Transverse colon (tissue), 4 donors: ENCODE measurements at regions not wholly inside any gene's neighbourhood (a gene's known extent, or its start where the extent isn't known, plus 50 kb on each side); places are given as distances from the start of the nearest gene placed in this dataset.

Experiments used
- EP300 ChIP-seq: sonication (generic); formaldehyde crosslinking; IDR thresholded peaks from one replicate; pipeline ENCODE4 v1.6.1; 2017; ENCODE audit warnings: antibody characterized with exemption, low read depth
- POLR2A ChIP-seq: fragments of 450-650 bp; IDR thresholded peaks from one replicate; pipeline ENCODE4 v1.6.1; 2016; ENCODE audit warnings: antibody characterized with exemption, mild to moderate bottlenecking, moderate library complexity
- POLR2AphosphoS5 ChIP-seq, 3 donors: sonication (generic); formaldehyde crosslinking; IDR thresholded peaks; one replicate each; pipeline ENCODE4 v1.6.1; 2016; ENCODE audit warnings: antibody characterized with exemption in 3 of 3
- TF ChIP-seq, protein P1 (sequence below), 5 experiments: fragments of 200-600 bp in 3 of 5; fragments of 450-650 bp in 2 of 5; sonication (generic) in 3 of 5; IDR thresholded peaks; 1 replicate in 2 of 5; 2 replicates in 3 of 5; pipeline ENCODE4 v1.5.1; 2016 to 2017; ENCODE audit warnings: antibody characterized with exemption in 5 of 5, inconsistent platforms in 3 of 5, mild to moderate bottlenecking in 2 of 5, moderate library complexity in 1 of 5

DNA sequence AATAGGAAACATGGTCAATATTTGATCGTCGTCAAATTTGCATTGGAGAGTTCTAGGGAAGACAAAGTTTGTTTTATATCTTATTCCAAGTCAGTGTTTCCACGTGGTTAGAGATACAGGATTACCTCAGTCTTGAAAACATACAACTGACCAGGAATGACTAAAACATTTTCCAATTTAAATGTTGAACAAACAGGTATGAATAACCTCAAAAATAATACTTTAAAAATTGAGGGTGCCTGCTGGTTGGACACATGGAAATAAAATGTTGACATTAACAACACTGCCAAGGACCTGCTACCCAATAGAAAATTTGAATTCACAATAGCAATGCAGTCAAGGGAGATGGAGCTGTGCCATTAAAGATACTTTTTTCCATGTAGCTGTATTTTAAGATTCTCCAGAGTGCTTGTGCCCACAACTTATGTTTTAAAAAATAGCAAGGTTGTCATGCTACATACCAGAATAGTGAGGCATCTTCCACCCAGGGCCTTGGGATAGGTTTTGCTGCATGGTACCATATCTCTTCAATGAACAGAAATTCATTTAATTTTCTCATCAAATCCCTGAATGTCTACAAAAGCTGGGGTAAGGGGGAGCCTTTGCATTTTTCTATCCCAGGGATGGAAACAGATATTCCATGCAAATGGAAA is 260.8 kb downstream of the EFNB2 start:
- no peak for TF ChIP-seq POLR2A
- TF ChIP-seq, protein P1, sequence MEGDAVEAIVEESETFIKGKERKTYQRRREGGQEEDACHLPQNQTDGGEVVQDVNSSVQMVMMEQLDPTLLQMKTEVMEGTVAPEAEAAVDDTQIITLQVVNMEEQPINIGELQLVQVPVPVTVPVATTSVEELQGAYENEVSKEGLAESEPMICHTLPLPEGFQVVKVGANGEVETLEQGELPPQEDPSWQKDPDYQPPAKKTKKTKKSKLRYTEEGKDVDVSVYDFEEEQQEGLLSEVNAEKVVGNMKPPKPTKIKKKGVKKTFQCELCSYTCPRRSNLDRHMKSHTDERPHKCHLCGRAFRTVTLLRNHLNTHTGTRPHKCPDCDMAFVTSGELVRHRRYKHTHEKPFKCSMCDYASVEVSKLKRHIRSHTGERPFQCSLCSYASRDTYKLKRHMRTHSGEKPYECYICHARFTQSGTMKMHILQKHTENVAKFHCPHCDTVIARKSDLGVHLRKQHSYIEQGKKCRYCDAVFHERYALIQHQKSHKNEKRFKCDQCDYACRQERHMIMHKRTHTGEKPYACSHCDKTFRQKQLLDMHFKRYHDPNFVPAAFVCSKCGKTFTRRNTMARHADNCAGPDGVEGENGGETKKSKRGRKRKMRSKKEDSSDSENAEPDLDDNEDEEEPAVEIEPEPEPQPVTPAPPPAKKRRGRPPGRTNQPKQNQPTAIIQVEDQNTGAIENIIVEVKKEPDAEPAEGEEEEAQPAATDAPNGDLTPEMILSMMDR (IDR thresholded peaks at IDR 0.05), result no peak
- TF ChIP-seq POLR2AphosphoS5 (IDR thresholded peaks at IDR 0.05), result no peak
- TF ChIP-seq EP300, result no peak
